ENCODE measurements at regions not wholly inside any gene's neighbourhood (a gene's known extent, or its start where the extent isn't known, plus 50 kb on each side); places are given as distances from the start of the nearest gene placed in this dataset.

- no peak for FAIRE-seq
- no peak overlapping the region for H3K9ac ChIP-seq (ENCODE audit: insufficient read depth, low read depth, low read length)
- H3K79me2 ChIP-seq (ENCODE audit: insufficient read depth, low read length): no peaks in the 10 kb centered on the region
- in situ Hi-C loops (cut with HindIII; ENCODE audit: extremely low pct_ligation_motif_present, low pct_unique_long_range_greater_than_20kb): no loop called here
- H3K27me3 ChIP-seq (ENCODE audit: control insufficient read depth in 1 of 2, insufficient read depth in 2 of 2, low read length in 2 of 2): no peaks in the 10 kb centered on the region
- H3K36me3 ChIP-seq (replicated peaks in 1 of 2; ENCODE audit: control insufficient read depth in 1 of 2, insufficient read depth in 2 of 2, low read length in 2 of 2): no peaks in the 10 kb centered on the region
- H3K4me1 ChIP-seq (ENCODE audit: insufficient read depth, low read length): no peaks in the 10 kb centered on the region
- no peak overlapping the region for H3K4me2 ChIP-seq (ENCODE audit: low read depth, low read length)
- peaks cover 30% of the 10 kb centered on the region for H3K9me3 ChIP-seq (ENCODE audit: low read length)
- no peak overlapping the region for H2AFZ ChIP-seq (ENCODE audit: low read length)
- TF ChIP-seq MBNL3 (CRISPR knock-in tag; conservative IDR thresholded peaks at IDR 0.05) (no peak), IKZF5 (CRISPR knock-in tag; IDR thresholded peaks at IDR 0.05) (no peak), GPN1 (CRISPR knock-in tag; IDR thresholded peaks at IDR 0.05; ENCODE audit: borderline replicate concordance) (no peak), REXO4 (CRISPR knock-in tag; IDR thresholded peaks at IDR 0.05; ENCODE audit: borderline replicate concordance) (no peak), ZNF121 (CRISPR knock-in tag; IDR thresholded peaks at IDR 0.05) (no peak), ZNF234 (CRISPR knock-in tag; conservative IDR thresholded peaks at IDR 0.05) (no peak), ZNF44 (CRISPR knock-in tag; IDR thresholded peaks at IDR 0.05) (no peak), FOXC1 (CRISPR knock-in tag; IDR thresholded peaks at IDR 0.05; ENCODE audit: borderline replicate concordance) (no peak), ZNF530 (CRISPR knock-in tag; IDR thresholded peaks at IDR 0.05; ENCODE audit: low read depth) (no peak), NONO (IDR thresholded peaks at IDR 0.05) (no peak), NONO (CRISPR knock-in tag; conservative IDR thresholded peaks at IDR 0.05) (no peak), SMAD1 (CRISPR knock-in tag; IDR thresholded peaks at IDR 0.05; ENCODE audit: borderline replicate concordance, low read depth) (no peak)
- TF ChIP-seq, protein P1, sequence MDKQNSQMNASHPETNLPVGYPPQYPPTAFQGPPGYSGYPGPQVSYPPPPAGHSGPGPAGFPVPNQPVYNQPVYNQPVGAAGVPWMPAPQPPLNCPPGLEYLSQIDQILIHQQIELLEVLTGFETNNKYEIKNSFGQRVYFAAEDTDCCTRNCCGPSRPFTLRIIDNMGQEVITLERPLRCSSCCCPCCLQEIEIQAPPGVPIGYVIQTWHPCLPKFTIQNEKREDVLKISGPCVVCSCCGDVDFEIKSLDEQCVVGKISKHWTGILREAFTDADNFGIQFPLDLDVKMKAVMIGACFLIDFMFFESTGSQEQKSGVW (CRISPR knock-in tag; IDR thresholded peaks at IDR 0.05; ENCODE audit: borderline replicate concordance): no peak
- TF ChIP-seq, protein P2, sequence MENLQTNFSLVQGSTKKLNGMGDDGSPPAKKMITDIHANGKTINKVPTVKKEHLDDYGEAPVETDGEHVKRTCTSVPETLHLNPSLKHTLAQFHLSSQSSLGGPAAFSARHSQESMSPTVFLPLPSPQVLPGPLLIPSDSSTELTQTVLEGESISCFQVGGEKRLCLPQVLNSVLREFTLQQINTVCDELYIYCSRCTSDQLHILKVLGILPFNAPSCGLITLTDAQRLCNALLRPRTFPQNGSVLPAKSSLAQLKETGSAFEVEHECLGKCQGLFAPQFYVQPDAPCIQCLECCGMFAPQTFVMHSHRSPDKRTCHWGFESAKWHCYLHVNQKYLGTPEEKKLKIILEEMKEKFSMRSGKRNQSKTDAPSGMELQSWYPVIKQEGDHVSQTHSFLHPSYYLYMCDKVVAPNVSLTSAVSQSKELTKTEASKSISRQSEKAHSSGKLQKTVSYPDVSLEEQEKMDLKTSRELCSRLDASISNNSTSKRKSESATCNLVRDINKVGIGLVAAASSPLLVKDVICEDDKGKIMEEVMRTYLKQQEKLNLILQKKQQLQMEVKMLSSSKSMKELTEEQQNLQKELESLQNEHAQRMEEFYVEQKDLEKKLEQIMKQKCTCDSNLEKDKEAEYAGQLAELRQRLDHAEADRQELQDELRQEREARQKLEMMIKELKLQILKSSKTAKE (CRISPR knock-in tag; IDR thresholded peaks at IDR 0.05; ENCODE audit: borderline replicate concordance): no peak
- no peak overlapping the region for H3K27ac ChIP-seq (ENCODE audit: extremely low read length, insufficient read depth, low read length)
- no peak overlapping the region for H3K4me3 ChIP-seq (replicated peaks in 1 of 3; ENCODE audit: insufficient read depth in 1 of 3, low read depth in 2 of 3, low read length in 3 of 3)
- ATAC-seq: no peak
- intact Hi-C loops (cut with micrococcal nuclease; ENCODE audit: unreplicated experiment): no loop called here
- ChIA-PET CTCF (ENCODE audit: low intra/inter-chr PET ratio, low total read pairs) (no interaction called here), POLR2A (no interaction called here)
- DNase-seq (ENCODE audit: low spot score): no peak
- WGBS (ENCODE audit: low lambda C conversion rate): 3% methylated on average over 5 of the region's 5 CpGs
- H4K20me1 ChIP-seq (ENCODE audit: insufficient read depth, low read length): no peaks in the 10 kb centered on the region
- no TSS peak for BruUV-seq (replicated peaks)
Measured at GRCh38 chr3:6771171-6771570, 89.7 kb upstream of the GRM7 start.
